ENCODE measurements at regions not wholly inside any gene's neighbourhood (a gene's known extent, or its start where the extent isn't known, plus 50 kb on each side); places are given as distances from the start of the nearest gene placed in this dataset.

DNA sequence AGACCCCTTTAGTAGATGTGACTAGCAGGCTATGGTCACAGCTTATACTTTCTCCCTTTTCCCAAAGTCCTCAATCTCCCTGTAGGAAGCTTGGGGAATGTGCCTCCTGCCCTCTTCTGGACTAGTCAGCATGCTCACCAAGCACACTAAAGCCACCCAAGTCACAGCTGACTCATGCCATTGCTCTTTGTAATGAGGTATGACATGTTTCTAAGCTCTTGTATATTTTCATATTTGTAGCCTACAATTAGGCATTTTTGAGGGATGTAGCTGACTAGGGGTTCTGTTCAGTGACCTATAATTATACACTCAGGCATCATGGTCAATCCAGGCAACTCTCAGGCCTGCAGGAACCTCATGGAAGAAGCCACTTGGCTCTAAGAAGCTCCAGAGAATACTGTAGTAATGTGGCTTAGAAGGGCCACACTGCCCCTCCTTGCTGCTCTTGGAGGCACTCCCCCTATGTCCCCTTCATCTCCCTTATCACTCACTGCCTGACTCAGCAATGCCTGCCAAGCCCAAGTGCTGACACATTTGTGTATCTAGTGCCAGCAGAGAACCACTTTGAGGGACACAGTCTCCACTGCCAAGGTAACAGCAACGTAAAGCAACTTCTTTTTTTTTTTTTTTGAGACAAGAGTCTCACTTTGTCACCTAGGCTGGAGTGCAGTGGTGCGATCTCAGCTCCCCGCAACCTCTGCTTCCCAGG is 86.2 kb downstream of the RPL27A start (continued):
- TF ChIP-seq, protein P1, sequence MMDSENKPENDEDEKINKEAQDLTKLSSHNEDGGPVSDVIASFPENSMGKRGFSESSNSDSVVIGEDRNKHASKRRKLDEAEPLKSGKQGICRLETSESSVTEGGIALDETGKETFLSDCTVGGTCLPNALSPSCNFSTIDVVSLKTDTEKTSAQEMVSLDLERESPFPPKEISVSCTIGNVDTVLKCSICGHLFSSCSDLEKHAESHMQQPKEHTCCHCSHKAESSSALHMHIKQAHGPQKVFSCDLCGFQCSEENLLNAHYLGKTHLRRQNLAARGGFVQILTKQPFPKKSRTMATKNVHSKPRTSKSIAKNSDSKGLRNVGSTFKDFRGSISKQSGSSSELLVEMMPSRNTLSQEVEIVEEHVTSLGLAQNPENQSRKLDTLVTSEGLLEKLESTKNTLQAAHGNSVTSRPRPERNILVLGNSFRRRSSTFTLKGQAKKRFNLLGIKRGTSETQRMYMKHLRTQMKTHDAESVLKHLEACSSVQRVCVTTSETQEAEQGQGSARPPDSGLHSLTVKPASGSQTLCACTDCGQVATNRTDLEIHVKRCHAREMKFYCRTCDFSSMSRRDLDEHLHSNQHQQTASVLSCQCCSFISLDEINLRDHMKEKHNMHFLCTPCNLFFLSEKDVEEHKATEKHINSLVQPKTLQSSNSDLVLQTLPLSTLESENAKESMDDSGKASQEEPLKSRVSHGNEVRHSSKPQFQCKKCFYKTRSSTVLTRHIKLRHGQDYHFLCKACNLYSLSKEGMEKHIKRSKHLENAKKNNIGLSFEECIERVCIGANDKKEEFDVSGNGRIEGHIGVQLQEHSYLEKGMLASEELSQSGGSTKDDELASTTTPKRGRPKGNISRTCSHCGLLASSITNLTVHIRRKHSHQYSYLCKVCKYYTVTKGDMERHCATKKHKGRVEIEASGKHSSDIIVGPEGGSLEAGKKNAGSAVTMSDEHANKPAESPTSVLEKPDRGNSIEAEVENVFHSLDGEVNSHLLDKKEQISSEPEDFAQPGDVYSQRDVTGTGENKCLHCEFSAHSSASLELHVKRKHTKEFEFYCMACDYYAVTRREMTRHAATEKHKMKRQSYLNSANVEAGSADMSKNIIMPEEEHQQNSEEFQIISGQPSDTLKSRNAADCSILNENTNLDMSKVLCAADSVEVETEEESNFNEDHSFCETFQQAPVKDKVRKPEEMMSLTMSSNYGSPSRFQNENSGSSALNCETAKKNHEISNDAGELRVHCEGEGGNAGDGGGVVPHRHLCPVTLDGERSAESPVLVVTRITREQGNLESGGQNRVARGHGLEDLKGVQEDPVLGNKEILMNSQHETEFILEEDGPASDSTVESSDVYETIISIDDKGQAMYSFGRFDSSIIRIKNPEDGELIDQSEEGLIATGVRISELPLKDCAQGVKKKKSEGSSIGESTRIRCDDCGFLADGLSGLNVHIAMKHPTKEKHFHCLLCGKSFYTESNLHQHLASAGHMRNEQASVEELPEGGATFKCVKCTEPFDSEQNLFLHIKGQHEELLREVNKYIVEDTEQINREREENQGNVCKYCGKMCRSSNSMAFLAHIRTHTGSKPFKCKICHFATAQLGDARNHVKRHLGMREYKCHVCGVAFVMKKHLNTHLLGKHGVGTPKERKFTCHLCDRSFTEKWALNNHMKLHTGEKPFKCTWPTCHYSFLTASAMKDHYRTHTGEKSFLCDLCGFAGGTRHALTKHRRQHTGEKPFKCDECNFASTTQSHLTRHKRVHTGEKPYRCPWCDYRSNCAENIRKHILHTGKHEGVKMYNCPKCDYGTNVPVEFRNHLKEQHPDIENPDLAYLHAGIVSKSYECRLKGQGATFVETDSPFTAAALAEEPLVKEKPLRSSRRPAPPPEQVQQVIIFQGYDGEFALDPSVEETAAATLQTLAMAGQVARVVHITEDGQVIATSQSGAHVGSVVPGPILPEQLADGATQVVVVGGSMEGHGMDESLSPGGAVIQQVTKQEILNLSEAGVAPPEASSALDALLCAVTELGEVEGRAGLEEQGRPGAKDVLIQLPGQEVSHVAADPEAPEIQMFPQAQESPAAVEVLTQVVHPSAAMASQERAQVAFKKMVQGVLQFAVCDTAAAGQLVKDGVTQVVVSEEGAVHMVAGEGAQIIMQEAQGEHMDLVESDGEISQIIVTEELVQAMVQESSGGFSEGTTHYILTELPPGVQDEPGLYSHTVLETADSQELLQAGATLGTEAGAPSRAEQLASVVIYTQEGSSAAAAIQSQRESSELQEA (IDR thresholded peaks at IDR 0.05; ENCODE audit: low read depth): peak; percentile 59; the same call in 1 of the 2 replicates
- TF ChIP-seq, protein P2, sequence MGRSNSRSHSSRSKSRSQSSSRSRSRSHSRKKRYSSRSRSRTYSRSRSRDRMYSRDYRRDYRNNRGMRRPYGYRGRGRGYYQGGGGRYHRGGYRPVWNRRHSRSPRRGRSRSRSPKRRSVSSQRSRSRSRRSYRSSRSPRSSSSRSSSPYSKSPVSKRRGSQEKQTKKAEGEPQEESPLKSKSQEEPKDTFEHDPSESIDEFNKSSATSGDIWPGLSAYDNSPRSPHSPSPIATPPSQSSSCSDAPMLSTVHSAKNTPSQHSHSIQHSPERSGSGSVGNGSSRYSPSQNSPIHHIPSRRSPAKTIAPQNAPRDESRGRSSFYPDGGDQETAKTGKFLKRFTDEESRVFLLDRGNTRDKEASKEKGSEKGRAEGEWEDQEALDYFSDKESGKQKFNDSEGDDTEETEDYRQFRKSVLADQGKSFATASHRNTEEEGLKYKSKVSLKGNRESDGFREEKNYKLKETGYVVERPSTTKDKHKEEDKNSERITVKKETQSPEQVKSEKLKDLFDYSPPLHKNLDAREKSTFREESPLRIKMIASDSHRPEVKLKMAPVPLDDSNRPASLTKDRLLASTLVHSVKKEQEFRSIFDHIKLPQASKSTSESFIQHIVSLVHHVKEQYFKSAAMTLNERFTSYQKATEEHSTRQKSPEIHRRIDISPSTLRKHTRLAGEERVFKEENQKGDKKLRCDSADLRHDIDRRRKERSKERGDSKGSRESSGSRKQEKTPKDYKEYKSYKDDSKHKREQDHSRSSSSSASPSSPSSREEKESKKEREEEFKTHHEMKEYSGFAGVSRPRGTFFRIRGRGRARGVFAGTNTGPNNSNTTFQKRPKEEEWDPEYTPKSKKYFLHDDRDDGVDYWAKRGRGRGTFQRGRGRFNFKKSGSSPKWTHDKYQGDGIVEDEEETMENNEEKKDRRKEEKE (IDR thresholded peaks at IDR 0.05; ENCODE audit: borderline replicate concordance in 1 of 2, control insufficient read depth in 1 of 2, low read depth in 2 of 2, low read length in 1 of 2): no peak
- TF ChIP-seq ZNF696 (CRISPR knock-in tag; conservative IDR thresholded peaks at IDR 0.05) (no peak), ZNF24 (IDR thresholded peaks at IDR 0.05) (no peak), BDP1 (IDR thresholded peaks at IDR 0.05; ENCODE audit: insufficient read depth, insufficient read length) (no peak), MCM3 (IDR thresholded peaks at IDR 0.05) (no peak), XRCC3 (IDR thresholded peaks at IDR 0.05) (no peak), HOXB6 (CRISPR knock-in tag; IDR thresholded peaks at IDR 0.05; ENCODE audit: borderline replicate concordance) (no peak), ZBTB17 (CRISPR knock-in tag; IDR thresholded peaks at IDR 0.05) (no peak), ZNF41 (CRISPR knock-in tag; conservative IDR thresholded peaks at IDR 0.05) (no peak), GTF2A2 (tag; IDR thresholded peaks at IDR 0.05) (no peak), ZNF143 (CRISPR knock-in tag; IDR thresholded peaks at IDR 0.05) (no peak), ETV1 (tag; conservative IDR thresholded peaks at IDR 0.05; ENCODE audit: low read depth) (no peak), NFE2 (IDR thresholded peaks at IDR 0.05; ENCODE audit: low read depth) (peak; percentile 83; the same call in 1 of the 2 replicates), ZC3H11A (IDR thresholded peaks at IDR 0.05; ENCODE audit: low read depth, low read length) (no peak)
- TF ChIP-seq, protein P3, sequence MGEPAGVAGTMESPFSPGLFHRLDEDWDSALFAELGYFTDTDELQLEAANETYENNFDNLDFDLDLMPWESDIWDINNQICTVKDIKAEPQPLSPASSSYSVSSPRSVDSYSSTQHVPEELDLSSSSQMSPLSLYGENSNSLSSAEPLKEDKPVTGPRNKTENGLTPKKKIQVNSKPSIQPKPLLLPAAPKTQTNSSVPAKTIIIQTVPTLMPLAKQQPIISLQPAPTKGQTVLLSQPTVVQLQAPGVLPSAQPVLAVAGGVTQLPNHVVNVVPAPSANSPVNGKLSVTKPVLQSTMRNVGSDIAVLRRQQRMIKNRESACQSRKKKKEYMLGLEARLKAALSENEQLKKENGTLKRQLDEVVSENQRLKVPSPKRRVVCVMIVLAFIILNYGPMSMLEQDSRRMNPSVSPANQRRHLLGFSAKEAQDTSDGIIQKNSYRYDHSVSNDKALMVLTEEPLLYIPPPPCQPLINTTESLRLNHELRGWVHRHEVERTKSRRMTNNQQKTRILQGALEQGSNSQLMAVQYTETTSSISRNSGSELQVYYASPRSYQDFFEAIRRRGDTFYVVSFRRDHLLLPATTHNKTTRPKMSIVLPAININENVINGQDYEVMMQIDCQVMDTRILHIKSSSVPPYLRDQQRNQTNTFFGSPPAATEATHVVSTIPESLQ (CRISPR knock-in tag; IDR thresholded peaks at IDR 0.05): no peak

All from K562 (cell line).